GM12872 (cell line): ENCODE measurements at regions not wholly inside any gene's neighbourhood (a gene's known extent, or its start where the extent isn't known, plus 50 kb on each side); places are given as distances from the start of the nearest gene placed in this dataset.

Source experiments
- TF ChIP-seq, protein P1 (sequence below): IDR thresholded peaks from 3 replicates; pipeline ENCODE4 v1.5.1; 2011; ENCODE audit warnings: low read depth, mild to moderate bottlenecking, low read length, moderate library complexity; ENCODE audit not compliant: insufficient read depth

DNA sequence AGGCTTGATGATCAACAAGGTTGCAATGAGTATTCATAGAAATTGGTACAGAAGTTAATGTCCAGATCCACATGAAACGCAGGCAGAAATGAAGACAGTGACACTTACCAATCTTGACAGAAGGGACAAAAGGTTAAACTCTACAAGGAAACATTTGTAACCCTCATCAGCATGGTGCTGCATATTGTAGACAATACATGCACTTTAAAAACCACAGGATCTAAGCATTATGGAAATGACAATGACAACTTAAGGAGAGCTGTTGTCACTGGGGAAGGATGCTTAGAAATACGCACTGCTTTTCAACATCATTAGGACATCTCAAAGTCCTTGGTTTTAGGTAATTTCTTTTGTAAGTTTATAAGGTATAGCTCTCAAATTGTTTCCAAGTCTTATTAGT lies 130.6 kb downstream of the ATP23 start:
- TF ChIP-seq, protein P1, sequence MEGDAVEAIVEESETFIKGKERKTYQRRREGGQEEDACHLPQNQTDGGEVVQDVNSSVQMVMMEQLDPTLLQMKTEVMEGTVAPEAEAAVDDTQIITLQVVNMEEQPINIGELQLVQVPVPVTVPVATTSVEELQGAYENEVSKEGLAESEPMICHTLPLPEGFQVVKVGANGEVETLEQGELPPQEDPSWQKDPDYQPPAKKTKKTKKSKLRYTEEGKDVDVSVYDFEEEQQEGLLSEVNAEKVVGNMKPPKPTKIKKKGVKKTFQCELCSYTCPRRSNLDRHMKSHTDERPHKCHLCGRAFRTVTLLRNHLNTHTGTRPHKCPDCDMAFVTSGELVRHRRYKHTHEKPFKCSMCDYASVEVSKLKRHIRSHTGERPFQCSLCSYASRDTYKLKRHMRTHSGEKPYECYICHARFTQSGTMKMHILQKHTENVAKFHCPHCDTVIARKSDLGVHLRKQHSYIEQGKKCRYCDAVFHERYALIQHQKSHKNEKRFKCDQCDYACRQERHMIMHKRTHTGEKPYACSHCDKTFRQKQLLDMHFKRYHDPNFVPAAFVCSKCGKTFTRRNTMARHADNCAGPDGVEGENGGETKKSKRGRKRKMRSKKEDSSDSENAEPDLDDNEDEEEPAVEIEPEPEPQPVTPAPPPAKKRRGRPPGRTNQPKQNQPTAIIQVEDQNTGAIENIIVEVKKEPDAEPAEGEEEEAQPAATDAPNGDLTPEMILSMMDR: no peak

DNA sequence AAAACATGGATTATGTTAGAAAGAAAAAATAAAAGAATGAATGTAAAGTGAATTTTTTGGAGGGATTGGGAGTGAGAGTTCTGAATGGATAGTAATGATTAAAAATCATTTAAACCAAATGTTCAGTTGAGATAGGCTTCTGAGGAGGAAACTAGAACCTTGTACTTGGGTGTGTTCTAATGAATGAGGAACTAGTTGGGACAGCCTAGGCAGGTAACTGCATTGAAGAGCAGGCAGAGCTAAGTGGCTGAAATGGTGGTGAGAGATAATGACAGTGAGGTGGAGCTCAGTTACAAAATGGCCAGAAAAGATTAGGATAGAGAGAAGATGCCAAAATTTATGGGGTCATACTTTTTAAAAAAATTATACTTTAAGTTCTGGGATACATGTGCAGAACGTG lies 132.9 kb downstream of the ATP23 start:
- TF ChIP-seq, protein P1: no peak

DNA sequence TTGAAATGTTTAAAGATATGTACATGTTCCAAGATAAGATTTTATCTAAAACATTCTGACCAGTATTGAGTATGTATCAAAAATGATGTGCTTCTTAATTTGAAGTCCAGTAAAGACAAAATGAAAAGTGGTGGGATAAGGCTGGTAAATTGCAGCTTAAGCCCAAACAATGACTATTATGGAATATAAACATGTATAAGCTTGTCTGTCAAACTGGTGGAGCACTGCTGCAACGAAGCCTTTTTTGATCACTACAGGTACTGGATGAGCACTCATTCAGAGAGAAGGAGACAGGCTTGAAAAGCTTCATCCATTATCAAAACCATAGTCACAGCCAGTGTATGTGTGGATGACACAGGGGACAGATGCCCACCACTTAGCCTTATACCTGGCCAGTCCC lies 138.4 kb downstream of the ATP23 start:
- TF ChIP-seq, protein P1: no peak

DNA sequence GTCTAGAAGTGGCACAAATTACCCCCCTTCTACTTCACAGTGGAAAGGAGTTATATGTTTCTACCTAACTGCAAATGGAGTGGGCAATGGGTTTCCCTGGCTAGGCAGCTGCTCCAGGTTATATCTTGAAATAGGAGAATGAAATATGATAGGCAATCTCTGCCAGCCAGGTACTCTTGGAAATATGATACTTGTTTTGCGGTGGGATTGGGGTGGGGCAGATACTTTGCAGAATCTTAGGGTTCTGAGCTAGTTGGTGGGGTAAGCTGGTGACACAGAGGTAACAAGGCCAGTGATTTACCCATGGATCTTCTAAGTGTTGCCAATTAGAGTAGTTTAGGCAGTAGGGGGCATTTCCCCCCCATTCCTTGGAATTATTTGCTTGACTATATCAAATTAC lies 140.1 kb downstream of the ATP23 start:
- TF ChIP-seq, protein P1: no peak

DNA sequence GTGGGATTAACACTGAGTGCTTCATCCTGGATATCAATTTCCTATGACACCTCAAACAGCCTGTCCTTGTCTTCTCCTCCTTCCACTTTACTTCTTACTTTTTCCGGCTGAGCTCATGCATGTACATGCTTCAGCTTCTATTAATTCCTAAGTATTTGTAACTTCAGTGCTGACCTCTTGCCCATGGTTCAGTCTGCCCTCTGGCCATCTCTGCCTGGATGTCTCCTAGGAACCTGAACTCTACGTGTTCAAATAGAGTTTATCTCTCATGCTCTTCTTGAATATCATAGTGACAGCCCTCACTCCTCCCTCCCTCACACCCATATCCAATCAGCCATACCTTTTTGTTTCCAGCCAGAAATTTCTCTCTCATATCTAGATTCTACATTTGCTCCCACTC lies 141.6 kb downstream of the ATP23 start:
- TF ChIP-seq, protein P1: no peak

DNA sequence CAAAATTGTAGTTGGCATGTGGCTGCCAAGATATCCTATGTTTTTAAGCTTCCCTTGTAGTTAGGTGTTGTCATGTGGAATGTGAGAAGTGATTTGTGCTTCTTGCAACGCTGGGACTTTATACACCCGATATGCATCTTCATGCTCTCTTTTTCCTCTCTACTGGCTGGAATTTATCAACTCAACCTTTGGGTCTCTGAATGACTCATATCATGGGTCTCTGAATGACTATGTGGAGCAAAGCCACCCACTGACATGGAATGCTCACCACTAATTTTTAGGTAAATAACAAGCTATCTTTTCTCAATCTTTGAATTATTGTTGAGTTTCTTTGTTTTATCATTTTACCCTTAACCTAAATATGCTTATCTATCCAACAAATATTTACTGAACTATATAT lies 144.6 kb downstream of the ATP23 start:
- TF ChIP-seq, protein P1: no peak

DNA sequence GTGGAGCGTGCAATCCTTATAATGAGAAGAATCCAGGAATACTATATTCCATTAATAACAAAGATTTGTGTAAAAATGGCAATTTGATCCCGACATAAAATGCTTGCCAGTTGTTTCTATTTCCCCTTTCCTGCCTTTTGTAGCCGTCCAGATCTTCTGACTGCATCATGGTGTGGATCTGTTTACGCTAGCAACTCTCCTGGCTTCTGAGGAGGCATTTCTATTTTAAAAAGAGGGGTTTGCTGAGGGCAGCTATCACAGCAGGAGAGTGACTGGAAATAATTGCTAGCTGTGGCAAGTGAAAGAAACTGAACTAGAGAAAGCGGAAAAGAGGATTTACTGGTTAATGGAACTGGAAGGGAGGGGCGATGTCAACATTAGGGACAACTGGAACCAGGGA lies 145.6 kb downstream of the ATP23 start:
- TF ChIP-seq, protein P1: no peak

DNA sequence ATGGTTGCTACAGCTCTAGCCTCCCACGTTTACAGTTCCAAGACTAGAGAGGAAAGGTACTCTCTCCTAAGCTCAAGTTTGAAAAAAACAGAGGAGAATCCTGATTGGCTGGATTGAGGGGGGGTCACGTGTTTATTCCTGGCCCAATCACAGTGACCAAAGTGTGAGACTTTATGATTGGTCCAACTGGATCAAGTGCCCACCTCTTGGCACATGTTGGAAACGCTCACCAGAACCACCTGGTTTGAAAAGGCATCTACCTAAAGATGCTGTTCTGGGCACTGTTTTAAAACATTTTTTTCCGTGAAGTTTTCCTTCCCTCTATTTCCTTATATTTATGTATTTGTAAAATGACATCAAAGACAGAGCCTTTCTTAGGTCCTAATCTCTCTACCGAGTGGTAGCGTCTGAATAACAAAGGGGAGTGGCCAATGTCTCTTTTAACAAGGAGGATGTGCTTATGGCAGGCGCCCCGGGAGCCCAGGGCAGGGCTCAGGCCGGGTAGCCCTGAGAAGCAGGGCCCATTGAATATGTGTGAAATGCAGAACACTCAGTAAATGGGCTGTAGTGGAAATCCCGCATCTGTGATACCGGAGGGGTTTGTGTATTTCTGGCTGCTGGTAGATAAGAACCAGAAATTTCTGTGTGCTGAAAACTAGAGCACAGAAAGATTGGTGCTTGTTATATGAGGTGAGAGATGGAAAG lies 146.2 kb downstream of the ATP23 start:
- TF ChIP-seq, protein P1: no peak
